ENCODE measurements at regions not wholly inside any gene's neighbourhood (a gene's known extent, or its start where the extent isn't known, plus 50 kb on each side); places are given as distances from the start of the nearest gene placed in this dataset.

- CTCF ChIA-PET (ENCODE audit: unreplicated experiment), result interaction anchor here (1.0 kb wide), 1 partner anchor 8 kb away, joined by 3 read pairs; no protein-coding TSS in a partner anchor
- TF ChIP-seq EZH2phosphoT487 (IDR thresholded peaks at IDR 0.05; ENCODE audit: borderline replicate concordance, low read depth, low read length) (no peak), CTCF (conservative IDR thresholded peaks at IDR 0.05; ENCODE audit: low read length) (no peak)
- H4K20me1 ChIP-seq (ENCODE audit: insufficient read depth, low read length), result no peaks in the 10 kb centered on the region
- no peak overlapping the region for H3K4me3 ChIP-seq (ENCODE audit: low read depth, low read length, poor library complexity, severe bottlenecking)
- no TSS peak for BruUV-seq (replicated peaks)
- DNase-seq (ENCODE audit: low spot score), result no peak
- no peak overlapping the region for H3K4me2 ChIP-seq (ENCODE audit: low read length)
- intact Hi-C loops (cut with micrococcal nuclease; ENCODE audit: unreplicated experiment), result no loop called here
- no peak overlapping the region for H2AFZ ChIP-seq (ENCODE audit: low read length)
- no peaks in the 10 kb centered on the region for H3K36me3 ChIP-seq (ENCODE audit: insufficient read depth, low read length)
- no peaks in the 10 kb centered on the region for H3K79me2 ChIP-seq (ENCODE audit: insufficient read depth, low read depth, low read length)
- H3K9me3 ChIP-seq (ENCODE audit: low read length), result 0 out of 2 replicates have a peak, but pooled peaks cover 8% of the 10 kb centered on the region
- no peaks in the 10 kb centered on the region for H3K4me1 ChIP-seq (ENCODE audit: insufficient read depth, low read length, poor library complexity, severe bottlenecking)
- no peak overlapping the region for H3K27ac ChIP-seq (ENCODE audit: low read depth, low read length, poor library complexity, severe bottlenecking)
- H3K9me2 ChIP-seq (ENCODE audit: insufficient read depth, low read length), result no peaks in the 10 kb centered on the region
- POLR2A ChIA-PET, result no interaction called here
Observed at GRCh38 chr9:113692256-113692655, 183.9 kb upstream of the ZNF618 start.

- BruUV-seq (replicated peaks), result no TSS peak
- Histone ChIP-seq H3K27ac (ENCODE audit: low read depth, low read length, poor library complexity, severe bottlenecking) (no peak overlapping the region), H3K9me2 (ENCODE audit: insufficient read depth, low read length) (no peaks in the 10 kb centered on the region), H3K79me2 (ENCODE audit: insufficient read depth, low read depth, low read length) (no peaks in the 10 kb centered on the region), H3K4me1 (ENCODE audit: insufficient read depth, low read length, poor library complexity, severe bottlenecking) (no peaks in the 10 kb centered on the region), H3K4me2 (ENCODE audit: low read length) (no peak overlapping the region), H2AFZ (ENCODE audit: low read length) (no peak overlapping the region), H3K4me3 (ENCODE audit: low read depth, low read length, poor library complexity, severe bottlenecking) (no peak overlapping the region), H4K20me1 (ENCODE audit: insufficient read depth, low read length) (no peaks in the 10 kb centered on the region), H3K36me3 (ENCODE audit: insufficient read depth, low read length) (no peaks in the 10 kb centered on the region), H3K9me3 (ENCODE audit: low read length) (0 out of 2 replicates have a peak, but pooled peaks cover 8% of the 10 kb centered on the region)
- ChIA-PET POLR2A (no interaction called here), CTCF (ENCODE audit: unreplicated experiment) (no interaction called here)
- intact Hi-C loops (cut with micrococcal nuclease; ENCODE audit: unreplicated experiment), result no loop called here
- DNase-seq (ENCODE audit: low spot score), result no peak
- TF ChIP-seq CTCF (conservative IDR thresholded peaks at IDR 0.05; ENCODE audit: low read length) (no peak), EZH2phosphoT487 (IDR thresholded peaks at IDR 0.05; ENCODE audit: borderline replicate concordance, low read depth, low read length) (no peak)
Observed at GRCh38 chr9:113694912-113695311, 181.2 kb upstream of the ZNF618 start.

- intact Hi-C loops (cut with micrococcal nuclease; ENCODE audit: unreplicated experiment), result no loop called here
- Histone ChIP-seq H3K4me1 (ENCODE audit: insufficient read depth, low read length, poor library complexity, severe bottlenecking) (no peaks in the 10 kb centered on the region), H3K9me2 (ENCODE audit: insufficient read depth, low read length) (no peaks in the 10 kb centered on the region), H4K20me1 (ENCODE audit: insufficient read depth, low read length) (no peaks in the 10 kb centered on the region), H2AFZ (ENCODE audit: low read length) (no peak overlapping the region), H3K4me2 (ENCODE audit: low read length) (no peak overlapping the region), H3K36me3 (ENCODE audit: insufficient read depth, low read length) (no peaks in the 10 kb centered on the region), H3K4me3 (ENCODE audit: low read depth, low read length, poor library complexity, severe bottlenecking) (no peak overlapping the region), H3K9me3 (ENCODE audit: low read length) (0 out of 2 replicates have a peak, but pooled peaks cover 8% of the 10 kb centered on the region), H3K27ac (ENCODE audit: low read depth, low read length, poor library complexity, severe bottlenecking) (no peak overlapping the region), H3K79me2 (ENCODE audit: insufficient read depth, low read depth, low read length) (no peaks in the 10 kb centered on the region)
- DNase-seq (ENCODE audit: low spot score), result no peak
- ChIA-PET POLR2A (no interaction called here), CTCF (ENCODE audit: unreplicated experiment) (no interaction called here)
- TF ChIP-seq CTCF (conservative IDR thresholded peaks at IDR 0.05; ENCODE audit: low read length) (no peak), EZH2phosphoT487 (IDR thresholded peaks at IDR 0.05; ENCODE audit: borderline replicate concordance, low read depth, low read length) (no peak)
- BruUV-seq (replicated peaks), result no TSS peak
Observed at GRCh38 chr9:113695440-113695851, 180.7 kb upstream of the ZNF618 start.
